HAP-1 (cell line): ENCODE measurements at regions not wholly inside any gene's neighbourhood (a gene's known extent, or its start where the extent isn't known, plus 50 kb on each side); places are given as distances from the start of the nearest gene placed in this dataset.

ENCODE experiments used
- DNase-seq, 2 experiments: peaks; one replicate each; pipeline ENCODE4 v3.0.0-alpha.2; 2016 to 2020; ENCODE audit warnings: low spot score in 2 of 2
- H3K27me3 ChIP-seq: fragments of 250-450 bp; sonication (Bioruptor Pico); 2 replicates; pipeline ENCODE4 v1.5.1; 2020; ENCODE audit warnings: low read depth, mild to moderate bottlenecking, moderate library complexity
- H3K36me3 ChIP-seq: fragments of 250-450 bp; sonication (Bioruptor Pico); replicated peaks from 2 replicates; pipeline ENCODE4 v1.5.1; 2020; ENCODE audit warnings: mild to moderate bottlenecking
- H3K4me1 ChIP-seq: fragments of 250-450 bp; sonication (Bioruptor Pico); 2 replicates; pipeline ENCODE4 v1.5.1; 2020; ENCODE audit warnings: mild to moderate bottlenecking
- H3K4me3 ChIP-seq: fragments of 250-450 bp; sonication (Bioruptor Pico); 2 replicates; pipeline ENCODE4 v1.5.1; 2020; ENCODE audit warnings: mild to moderate bottlenecking, moderate library complexity
- H3K9me3 ChIP-seq: fragments of 250-450 bp; sonication (Bioruptor Pico); 2 replicates; pipeline ENCODE4 v1.5.1; 2020; ENCODE audit warnings: mild to moderate bottlenecking, moderate library complexity
- in situ Hi-C: fragments of 300-500 bp; cut with MboI; formaldehyde crosslinking; loops from 3 replicates; pipeline ENCODE4 v1.14.3; 2020; ENCODE audit warnings: low sequenced_read_pairs, inconsistent platforms, mixed read lengths

DNA sequence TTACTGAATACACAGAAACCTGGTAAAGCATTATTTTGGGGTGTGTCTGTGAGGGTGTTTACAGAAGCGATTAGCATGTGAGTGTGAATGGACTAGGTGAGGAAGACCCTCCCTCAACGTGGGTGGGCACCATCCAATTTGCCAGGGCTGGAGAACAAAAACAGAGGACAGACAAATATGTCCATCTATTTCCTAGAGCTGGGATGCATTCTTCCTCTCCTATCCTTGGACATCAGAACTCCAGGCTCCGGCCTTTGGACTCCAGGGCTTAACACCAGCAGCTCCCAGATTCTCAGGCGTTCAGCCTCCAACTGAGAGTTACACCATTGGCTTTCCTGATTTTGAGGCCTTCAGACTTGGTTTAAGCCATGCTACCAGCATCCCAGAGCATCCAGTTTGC is 65.8 kb upstream of the CHD1 start:
- DNase-seq, result no peak
- no peaks in the 10 kb centered on the region for H3K9me3 ChIP-seq
- no peaks in the 10 kb centered on the region for H3K4me1 ChIP-seq
- no peak overlapping the region for H3K4me3 ChIP-seq
- in situ Hi-C loops, result no loop called here
- H3K36me3 ChIP-seq, result no peaks in the 10 kb centered on the region
- H3K27me3 ChIP-seq, result 0 out of 2 replicates have a peak, but pooled peaks cover 4% of the 10 kb centered on the region

DNA sequence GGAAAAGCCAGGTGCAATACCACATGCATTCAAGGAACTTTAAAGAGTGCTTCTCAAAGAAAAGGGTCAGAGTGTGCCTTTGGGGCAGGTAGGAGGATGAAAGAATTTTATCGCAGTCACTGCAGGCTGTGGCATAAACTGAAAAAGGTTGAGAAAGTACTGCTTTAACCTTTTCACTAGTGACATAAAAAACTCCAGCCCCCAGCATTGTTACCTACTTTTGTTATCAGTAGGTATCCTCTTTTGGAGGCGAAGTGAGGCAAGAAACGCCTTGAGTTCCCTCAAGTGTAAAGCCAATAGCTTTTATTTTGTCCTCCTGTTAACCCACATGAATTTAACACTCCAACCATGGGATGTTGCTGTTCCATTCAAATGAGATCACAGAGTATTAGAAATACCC is 64.7 kb upstream of the CHD1 start:
- Histone ChIP-seq H3K4me3 (no peak overlapping the region), H3K9me3 (no peaks in the 10 kb centered on the region), H3K27me3 (0 out of 2 replicates have a peak, but pooled peaks cover 4% of the 10 kb centered on the region), H3K4me1 (no peaks in the 10 kb centered on the region), H3K36me3 (no peaks in the 10 kb centered on the region)
- DNase-seq, result no peak
- in situ Hi-C loops, result no loop called here

DNA sequence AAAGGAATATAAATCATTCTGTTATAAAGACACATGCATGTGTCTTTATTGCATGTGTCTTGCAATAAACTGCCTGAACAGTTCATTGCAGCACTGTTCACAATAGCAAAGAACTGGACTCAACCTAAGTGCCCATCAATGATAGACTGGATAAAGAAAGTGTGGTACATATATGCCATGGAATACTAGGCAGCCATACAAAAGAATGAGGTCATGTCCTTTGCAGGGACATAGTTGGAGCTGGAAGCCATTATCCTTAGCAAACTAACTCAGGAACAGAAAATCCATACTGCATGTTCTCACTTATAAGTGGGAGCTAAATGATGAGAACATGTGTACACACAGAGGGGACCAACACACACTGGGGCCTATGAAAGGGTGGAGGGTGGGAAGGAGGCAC is 63.7 kb upstream of the CHD1 start:
- Histone ChIP-seq H3K27me3 (0 out of 2 replicates have a peak, but pooled peaks cover 4% of the 10 kb centered on the region), H3K4me1 (no peaks in the 10 kb centered on the region), H3K9me3 (no peaks in the 10 kb centered on the region), H3K36me3 (no peaks in the 10 kb centered on the region), H3K4me3 (no peak overlapping the region)
- DNase-seq, result no peak
- in situ Hi-C loops, result no loop called here

GRCh38 chr5:98989727-98990126 is 60.9 kb upstream of the CHD1 start:
- H3K4me1 ChIP-seq, result no peaks in the 10 kb centered on the region
- in situ Hi-C loops, result no loop called here
- no peaks in the 10 kb centered on the region for H3K9me3 ChIP-seq
- no peaks in the 10 kb centered on the region for H3K36me3 ChIP-seq
- DNase-seq, result no peak
- H3K27me3 ChIP-seq, result 0 out of 2 replicates have a peak, but pooled peaks cover 4% of the 10 kb centered on the region
- H3K4me3 ChIP-seq, result no peak overlapping the region

DNA sequence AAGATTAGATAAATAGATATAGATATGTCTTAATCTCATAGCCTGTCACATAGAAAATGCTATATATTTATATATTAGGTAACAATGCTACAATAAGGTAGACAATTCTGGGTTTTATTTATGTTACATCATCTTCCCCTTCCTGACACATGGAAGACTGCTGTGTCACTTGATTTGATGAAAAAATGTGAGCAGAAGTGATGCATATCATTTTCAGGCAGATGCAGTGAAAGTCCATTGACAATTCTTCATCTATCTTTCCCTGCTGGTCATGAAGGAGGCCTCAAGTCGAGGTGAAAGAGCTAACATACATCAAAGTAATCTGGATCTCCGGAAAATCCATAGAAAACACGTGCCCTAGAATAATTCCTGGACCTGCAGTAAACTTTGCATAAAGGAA is 57.8 kb upstream of the CHD1 start:
- no peaks in the 10 kb centered on the region for H3K36me3 ChIP-seq
- no peak for DNase-seq
- no peaks in the 10 kb centered on the region for H3K9me3 ChIP-seq
- in situ Hi-C loops, result no loop called here
- no peaks in the 10 kb centered on the region for H3K4me1 ChIP-seq
- 0 out of 2 replicates have a peak, but pooled peaks cover 4% of the 10 kb centered on the region for H3K27me3 ChIP-seq
- H3K4me3 ChIP-seq, result no peak overlapping the region

GRCh38 chr5:98982880-98983279 is 54.1 kb upstream of the CHD1 start:
- no peaks in the 10 kb centered on the region for H3K9me3 ChIP-seq
- no peaks in the 10 kb centered on the region for H3K36me3 ChIP-seq
- no peaks in the 10 kb centered on the region for H3K27me3 ChIP-seq
- H3K4me3 ChIP-seq, result no peak overlapping the region
- in situ Hi-C loops, result no loop called here
- DNase-seq, result no peak
- H3K4me1 ChIP-seq, result no peaks in the 10 kb centered on the region
